PC-3 (cell line): ENCODE measurements at regions not wholly inside any gene's neighbourhood (a gene's known extent, or its start where the extent isn't known, plus 50 kb on each side); places are given as distances from the start of the nearest gene placed in this dataset.

ENCODE experiments used
- CTCF ChIP-seq: fragments of 300-600 bp; sonication (generic); conservative IDR thresholded peaks from 2 replicates; pipeline ENCODE4 v1.5.1; 2017; ENCODE audit warnings: antibody characterized with exemption, low read depth, mild to moderate bottlenecking, low read length
- EZH2 ChIP-seq: fragments of 300-600 bp; sonication (generic); IDR thresholded peaks from one replicate; pipeline ENCODE4 v1.6.1; 2017; ENCODE audit warnings: antibody characterized with exemption, mild to moderate bottlenecking, low read length; ENCODE audit not compliant: unreplicated experiment
- EZH2phosphoT487 ChIP-seq: fragments of 300-600 bp; sonication (generic); IDR thresholded peaks from 2 replicates; pipeline ENCODE4 v1.6.1; 2018; ENCODE audit warnings: mild to moderate bottlenecking, antibody characterized with exemption, low read length, borderline replicate concordance

DNA sequence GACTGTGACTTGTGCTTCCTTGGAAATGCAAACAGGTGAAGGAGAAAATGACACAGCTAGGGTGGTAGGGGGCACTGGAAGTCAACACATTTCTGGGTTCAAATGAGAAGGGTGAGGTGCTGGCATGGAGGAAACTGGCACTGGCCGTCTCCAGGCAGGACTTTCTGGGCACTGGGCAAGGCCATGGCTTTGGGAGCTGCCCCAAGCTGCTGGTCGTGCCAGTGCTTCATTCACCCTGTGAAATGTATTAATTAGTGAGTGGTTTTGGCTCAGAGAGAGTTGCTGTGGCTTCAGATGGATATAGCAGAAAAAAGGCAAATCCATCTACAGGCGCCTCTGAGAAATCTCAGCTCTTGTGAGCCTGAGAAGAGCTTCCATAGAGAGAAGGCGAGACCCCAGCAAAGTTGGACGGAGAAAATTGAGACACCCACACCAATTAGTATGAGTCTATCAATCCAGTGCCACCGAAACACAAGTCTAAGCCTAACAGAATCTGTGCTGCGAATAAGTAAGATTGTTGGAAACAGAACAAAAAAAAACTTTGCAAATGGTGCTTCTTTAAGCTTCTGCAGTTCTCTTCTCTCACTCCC is 202.1 kb upstream of the TNP1 start:
- no peak for TF ChIP-seq CTCF
- TF ChIP-seq EZH2 = no peak
- TF ChIP-seq EZH2phosphoT487 = no peak
